WTC11 (cell line): ENCODE measurements at regions not wholly inside any gene's neighbourhood (a gene's known extent, or its start where the extent isn't known, plus 50 kb on each side); places are given as distances from the start of the nearest gene placed in this dataset.

ENCODE experiments used
- ATAC-seq: fragments of 200-7000 bp; cut with Tn5 transposase; 2 replicates; pipeline ENCODE4 v1.10.0; 2021; ENCODE audit warnings: mild to moderate bottlenecking, moderate library complexity
- CTCF ChIA-PET: fragments of 300-600 bp; sonication (Branson Sonifier 250); formaldehyde crosslinking; loops from one replicate; lab custom pipeline; 2021; ENCODE audit warnings: antibody characterized with exemption; lab: Charles Lee
- POLR2A ChIA-PET: fragments of 350-600 bp; sonication (Branson Sonifier 250); formaldehyde crosslinking; loops from one replicate; lab custom pipeline; 2021; ENCODE audit warnings: antibody characterized with exemption; lab: Charles Lee
- DNase-seq: peaks from one replicate; pipeline ENCODE4 v3.0.0; 2021; ENCODE audit warnings: low spot score
- H3K27ac Mint-ChIP-seq: 2 replicates; pipeline ENCODE4 v1.8.0; 2021; ENCODE audit warnings: mixed read lengths
- H3K27me3 Mint-ChIP-seq: 2 replicates; pipeline ENCODE4 v1.8.0; 2021; ENCODE audit warnings: low read depth, mild to moderate bottlenecking, moderate library complexity, mixed read lengths
- H3K36me3 Mint-ChIP-seq: 2 replicates; pipeline ENCODE4 v1.8.0; 2021; ENCODE audit warnings: mixed read lengths
- H3K4me1 Mint-ChIP-seq: 2 replicates; pipeline ENCODE4 v1.8.0; 2022; ENCODE audit warnings: mixed read lengths
- H3K4me3 Mint-ChIP-seq: 2 replicates; pipeline ENCODE4 v1.8.0; 2021; ENCODE audit warnings: mild to moderate bottlenecking, moderate library complexity, mixed read lengths
- H3K9me3 Mint-ChIP-seq: 2 replicates; pipeline ENCODE4 v1.8.0; 2021; ENCODE audit warnings: mixed read lengths
- GTF2I ChIP-seq: fragments of 250-450 bp; sonication (Bioruptor Pico); conservative IDR thresholded peaks from 2 replicates; pipeline ENCODE4 v1.4.0; 2021; ENCODE audit warnings: mild to moderate bottlenecking
- JAZF1 ChIP-seq: fragments of 250-450 bp; sonication (Bioruptor Pico); IDR thresholded peaks from 2 replicates; pipeline ENCODE4 v1.9.0; 2021; ENCODE audit warnings: moderate library complexity, mild to moderate bottlenecking, inconsistent platforms
- MYBL2 ChIP-seq: sonication (generic); formaldehyde crosslinking; IDR thresholded peaks from 2 replicates; pipeline ENCODE4 v1.8.1; 2023; ENCODE audit warnings: mild to moderate bottlenecking, moderate library complexity, missing genetic modification reagents
- NR1H2 ChIP-seq: sonication (generic); formaldehyde crosslinking; IDR thresholded peaks from 2 replicates; pipeline ENCODE4 v1.9.0; 2021; ENCODE audit warnings: mild to moderate bottlenecking, moderate library complexity, missing genetic modification reagents
- NR3C1 ChIP-seq: sonication (generic); formaldehyde crosslinking; conservative IDR thresholded peaks from 2 replicates; pipeline ENCODE4 v1.8.1; 2023; ENCODE audit warnings: low read depth, mild to moderate bottlenecking, missing genetic modification reagents
- OVOL2 ChIP-seq: fragments of 250-450 bp; sonication (Bioruptor Pico); IDR thresholded peaks from 2 replicates; pipeline ENCODE4 v1.9.0; 2021; ENCODE audit warnings: mild to moderate bottlenecking, borderline replicate concordance
- RELA ChIP-seq: sonication (generic); formaldehyde crosslinking; IDR thresholded peaks from 2 replicates; pipeline ENCODE4 v1.8.1; 2022; ENCODE audit warnings: missing genetic modification reagents, mild to moderate bottlenecking, borderline replicate concordance
- ZNF317 ChIP-seq: sonication (generic); formaldehyde crosslinking; IDR thresholded peaks from 2 replicates; pipeline ENCODE4 v1.8.1; 2023; ENCODE audit warnings: low read depth, mild to moderate bottlenecking, moderate library complexity, missing genetic modification reagents, borderline replicate concordance
- TF ChIP-seq, protein P1 (sequence below): fragments of 250-450 bp; sonication (Bioruptor Pico); IDR thresholded peaks from 2 replicates; pipeline ENCODE4 v2.1.2; 2022; ENCODE audit warnings: mild to moderate bottlenecking, moderate library complexity
- TF ChIP-seq, protein P2 (sequence below): sonication (generic); formaldehyde crosslinking; IDR thresholded peaks from 2 replicates; pipeline ENCODE4 v1.8.1; 2023; ENCODE audit warnings: mild to moderate bottlenecking, missing genetic modification reagents
- TF ChIP-seq, protein P3 (sequence below): sonication (generic); formaldehyde crosslinking; IDR thresholded peaks from 2 replicates; pipeline ENCODE4 v1.8.1; 2022; ENCODE audit warnings: low read depth, mild to moderate bottlenecking, moderate library complexity, missing genetic modification reagents, borderline replicate concordance
- TF ChIP-seq, protein P4 (sequence below): sonication (generic); formaldehyde crosslinking; IDR thresholded peaks from 2 replicates; pipeline ENCODE4 v1.8.0; 2022; ENCODE audit warnings: mild to moderate bottlenecking, missing genetic modification reagents
- TF ChIP-seq, protein P5 (sequence below): sonication (generic); formaldehyde crosslinking; conservative IDR thresholded peaks from 2 replicates; pipeline ENCODE4 v1.8.1; 2022; ENCODE audit warnings: mild to moderate bottlenecking, missing genetic modification reagents
- TF ChIP-seq, protein P6 (sequence below): sonication (generic); formaldehyde crosslinking; IDR thresholded peaks from 2 replicates; pipeline ENCODE4 v1.8.1; 2022; ENCODE audit warnings: missing genetic modification reagents, borderline replicate concordance
- TF ChIP-seq, protein P7 (sequence below): sonication (generic); formaldehyde crosslinking; IDR thresholded peaks from 2 replicates; pipeline ENCODE4 v1.8.0; 2022; ENCODE audit warnings: mild to moderate bottlenecking, missing genetic modification reagents

DNA sequence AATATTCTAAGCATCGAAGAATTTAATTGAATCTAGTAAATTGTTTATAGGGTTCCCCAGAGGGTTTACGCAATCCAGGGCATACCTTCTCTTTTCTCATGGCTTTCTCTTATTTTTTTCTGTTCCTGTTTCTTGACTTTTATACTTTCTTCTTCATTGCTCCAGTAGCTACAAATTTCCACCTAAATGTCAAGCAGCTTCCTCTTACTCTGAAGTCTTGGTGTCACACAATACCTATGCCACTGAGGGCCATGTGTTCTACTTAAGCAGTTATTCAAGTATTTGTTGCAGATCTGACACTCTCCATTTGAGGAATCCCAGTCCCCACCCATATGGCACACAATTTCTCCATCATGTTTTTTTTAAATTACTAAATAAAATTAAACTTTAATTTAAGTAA, 343.1 kb upstream of the MBL2 start (continued):
- TF ChIP-seq, protein P1, sequence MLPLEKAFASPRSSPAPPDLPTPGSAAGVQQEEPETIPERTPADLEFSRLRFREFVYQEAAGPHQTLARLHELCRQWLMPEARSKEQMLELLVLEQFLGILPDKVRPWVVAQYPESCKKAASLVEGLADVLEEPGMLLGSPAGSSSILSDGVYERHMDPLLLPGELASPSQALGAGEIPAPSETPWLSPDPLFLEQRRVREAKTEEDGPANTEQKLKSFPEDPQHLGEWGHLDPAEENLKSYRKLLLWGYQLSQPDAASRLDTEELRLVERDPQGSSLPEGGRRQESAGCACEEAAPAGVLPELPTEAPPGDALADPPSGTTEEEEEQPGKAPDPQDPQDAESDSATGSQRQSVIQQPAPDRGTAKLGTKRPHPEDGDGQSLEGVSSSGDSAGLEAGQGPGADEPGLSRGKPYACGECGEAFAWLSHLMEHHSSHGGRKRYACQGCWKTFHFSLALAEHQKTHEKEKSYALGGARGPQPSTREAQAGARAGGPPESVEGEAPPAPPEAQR (CRISPR knock-in tag): no peak
- TF ChIP-seq, protein P2, sequence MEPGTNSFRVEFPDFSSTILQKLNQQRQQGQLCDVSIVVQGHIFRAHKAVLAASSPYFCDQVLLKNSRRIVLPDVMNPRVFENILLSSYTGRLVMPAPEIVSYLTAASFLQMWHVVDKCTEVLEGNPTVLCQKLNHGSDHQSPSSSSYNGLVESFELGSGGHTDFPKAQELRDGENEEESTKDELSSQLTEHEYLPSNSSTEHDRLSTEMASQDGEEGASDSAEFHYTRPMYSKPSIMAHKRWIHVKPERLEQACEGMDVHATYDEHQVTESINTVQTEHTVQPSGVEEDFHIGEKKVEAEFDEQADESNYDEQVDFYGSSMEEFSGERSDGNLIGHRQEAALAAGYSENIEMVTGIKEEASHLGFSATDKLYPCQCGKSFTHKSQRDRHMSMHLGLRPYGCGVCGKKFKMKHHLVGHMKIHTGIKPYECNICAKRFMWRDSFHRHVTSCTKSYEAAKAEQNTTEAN (CRISPR knock-in tag): no peak
- no peak for TF ChIP-seq NR3C1 (CRISPR knock-in tag)
- TF ChIP-seq, all 79 proteins: peak for 0

DNA sequence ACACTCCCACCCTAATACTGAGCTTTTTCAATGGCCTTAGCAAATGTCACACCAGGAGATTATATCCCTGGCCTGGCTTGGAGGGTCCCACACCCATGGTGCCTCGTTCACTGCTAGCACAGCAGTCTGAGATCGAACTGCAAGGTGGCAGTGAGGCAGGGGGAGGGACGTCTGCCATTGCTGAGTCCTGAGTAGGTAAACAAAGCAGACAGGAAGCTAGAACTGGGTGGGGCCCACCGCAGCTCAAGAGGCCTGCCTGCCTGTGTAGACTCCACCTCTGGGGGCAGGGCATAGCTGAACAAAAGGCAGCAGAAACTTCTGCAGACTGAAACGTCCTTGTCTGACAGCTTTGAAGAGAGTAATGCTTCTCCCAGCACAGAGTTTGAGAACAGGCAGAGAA, 338.9 kb upstream of the MBL2 start:
- no peak for ATAC-seq
- peaks cover 17% of the 10 kb centered on the region for H3K36me3 Mint-ChIP-seq
- DNase-seq: no peak
- no peak overlapping the region for H3K27ac Mint-ChIP-seq
- H3K9me3 Mint-ChIP-seq: peaks cover 30% of the 10 kb centered on the region
- TF ChIP-seq MYBL2 (no peak), RELA (no peak), GTF2I (no peak), OVOL2 (CRISPR knock-in tag) (no peak), ZNF317 (CRISPR knock-in tag) (no peak), NR1H2 (CRISPR knock-in tag) (no peak)
- TF ChIP-seq, protein P3, sequence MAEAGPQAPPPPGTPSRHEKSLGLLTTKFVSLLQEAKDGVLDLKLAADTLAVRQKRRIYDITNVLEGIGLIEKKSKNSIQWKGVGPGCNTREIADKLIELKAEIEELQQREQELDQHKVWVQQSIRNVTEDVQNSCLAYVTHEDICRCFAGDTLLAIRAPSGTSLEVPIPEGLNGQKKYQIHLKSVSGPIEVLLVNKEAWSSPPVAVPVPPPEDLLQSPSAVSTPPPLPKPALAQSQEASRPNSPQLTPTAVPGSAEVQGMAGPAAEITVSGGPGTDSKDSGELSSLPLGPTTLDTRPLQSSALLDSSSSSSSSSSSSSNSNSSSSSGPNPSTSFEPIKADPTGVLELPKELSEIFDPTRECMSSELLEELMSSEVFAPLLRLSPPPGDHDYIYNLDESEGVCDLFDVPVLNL (CRISPR knock-in tag): no peak
- TF ChIP-seq, protein P4, sequence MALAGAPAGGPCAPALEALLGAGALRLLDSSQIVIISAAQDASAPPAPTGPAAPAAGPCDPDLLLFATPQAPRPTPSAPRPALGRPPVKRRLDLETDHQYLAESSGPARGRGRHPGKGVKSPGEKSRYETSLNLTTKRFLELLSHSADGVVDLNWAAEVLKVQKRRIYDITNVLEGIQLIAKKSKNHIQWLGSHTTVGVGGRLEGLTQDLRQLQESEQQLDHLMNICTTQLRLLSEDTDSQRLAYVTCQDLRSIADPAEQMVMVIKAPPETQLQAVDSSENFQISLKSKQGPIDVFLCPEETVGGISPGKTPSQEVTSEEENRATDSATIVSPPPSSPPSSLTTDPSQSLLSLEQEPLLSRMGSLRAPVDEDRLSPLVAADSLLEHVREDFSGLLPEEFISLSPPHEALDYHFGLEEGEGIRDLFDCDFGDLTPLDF (CRISPR knock-in tag): no peak
- TF ChIP-seq, protein P5, sequence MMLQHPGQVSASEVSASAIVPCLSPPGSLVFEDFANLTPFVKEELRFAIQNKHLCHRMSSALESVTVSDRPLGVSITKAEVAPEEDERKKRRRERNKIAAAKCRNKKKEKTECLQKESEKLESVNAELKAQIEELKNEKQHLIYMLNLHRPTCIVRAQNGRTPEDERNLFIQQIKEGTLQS (CRISPR knock-in tag): no peak
- TF ChIP-seq, protein P6, sequence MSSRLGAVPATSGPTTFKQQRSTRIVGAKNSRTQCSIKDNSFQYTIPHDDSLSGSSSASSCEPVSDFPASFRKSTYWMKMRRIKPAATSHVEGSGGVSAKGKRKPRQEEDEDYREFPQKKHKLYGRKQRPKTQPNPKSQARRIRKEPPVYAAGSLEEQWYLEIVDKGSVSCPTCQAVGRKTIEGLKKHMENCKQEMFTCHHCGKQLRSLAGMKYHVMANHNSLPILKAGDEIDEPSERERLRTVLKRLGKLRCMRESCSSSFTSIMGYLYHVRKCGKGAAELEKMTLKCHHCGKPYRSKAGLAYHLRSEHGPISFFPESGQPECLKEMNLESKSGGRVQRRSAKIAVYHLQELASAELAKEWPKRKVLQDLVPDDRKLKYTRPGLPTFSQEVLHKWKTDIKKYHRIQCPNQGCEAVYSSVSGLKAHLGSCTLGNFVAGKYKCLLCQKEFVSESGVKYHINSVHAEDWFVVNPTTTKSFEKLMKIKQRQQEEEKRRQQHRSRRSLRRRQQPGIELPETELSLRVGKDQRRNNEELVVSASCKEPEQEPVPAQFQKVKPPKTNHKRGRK (CRISPR knock-in tag): no peak
- H3K4me1 Mint-ChIP-seq: peaks cover 15% of the 10 kb centered on the region
- POLR2A ChIA-PET: no interaction called here
- CTCF ChIA-PET: no interaction called here
- H3K27me3 Mint-ChIP-seq: no peaks in the 10 kb centered on the region
- H3K4me3 Mint-ChIP-seq: no peak overlapping the region

DNA sequence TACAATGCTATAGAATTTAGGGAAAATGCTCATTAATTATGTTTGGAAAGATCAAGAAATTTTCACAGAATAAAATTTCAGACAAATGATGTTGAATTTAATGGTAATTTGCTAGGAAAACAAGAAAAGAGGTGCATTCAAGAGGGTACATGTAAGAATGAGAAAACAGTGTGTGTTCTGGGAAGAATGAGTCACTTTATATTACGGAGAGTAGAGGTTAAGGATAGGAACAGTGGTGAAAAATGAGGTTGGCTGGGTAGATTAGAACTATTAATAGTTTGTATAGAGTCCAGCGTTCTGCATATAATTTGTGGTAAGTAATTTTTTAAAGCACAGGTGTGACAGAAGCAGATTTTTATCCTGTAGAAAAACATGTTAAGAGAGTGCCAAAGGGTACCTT, 336.7 kb upstream of the MBL2 start:
- H3K27ac Mint-ChIP-seq: no peak overlapping the region
- no peak for DNase-seq
- ChIA-PET CTCF (no interaction called here), POLR2A (no interaction called here)
- TF ChIP-seq, protein P7, sequence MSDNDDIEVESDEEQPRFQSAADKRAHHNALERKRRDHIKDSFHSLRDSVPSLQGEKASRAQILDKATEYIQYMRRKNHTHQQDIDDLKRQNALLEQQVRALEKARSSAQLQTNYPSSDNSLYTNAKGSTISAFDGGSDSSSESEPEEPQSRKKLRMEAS (CRISPR knock-in tag): no peak
- TF ChIP-seq MYBL2 (no peak), JAZF1 (CRISPR knock-in tag) (no peak)
- TF ChIP-seq, protein P3 (CRISPR knock-in tag): no peak
- peaks cover 24% of the 10 kb centered on the region for H3K9me3 Mint-ChIP-seq
- no peak for ATAC-seq
- no peak overlapping the region for H3K4me3 Mint-ChIP-seq
- H3K4me1 Mint-ChIP-seq: peaks cover 15% of the 10 kb centered on the region
- no peaks in the 10 kb centered on the region for H3K27me3 Mint-ChIP-seq
- peaks cover 13% of the 10 kb centered on the region for H3K36me3 Mint-ChIP-seq
